H1 (cell line): ENCODE measurements at regions not wholly inside any gene's neighbourhood (a gene's known extent, or its start where the extent isn't known, plus 50 kb on each side); places are given as distances from the start of the nearest gene placed in this dataset.

Source experiments
- CBX8 ChIP-seq: fragments of 300-800, 300-1000 bp; sonication (generic); IDR thresholded peaks from 2 replicates; pipeline ENCODE4 v1.7.1; 2016; ENCODE audit warnings: low read depth, low read length, borderline replicate concordance
- CHD1 ChIP-seq: IDR thresholded peaks from 2 replicates; pipeline ENCODE4 v1.6.1; 2012; ENCODE audit warnings: low read depth, low read length, improper control_type of control experiment
- EGR1 ChIP-seq: IDR thresholded peaks from 2 replicates; pipeline ENCODE4 v1.6.1; 2011; ENCODE audit warnings: low read depth, low read length, borderline replicate concordance
- POLR2A ChIP-seq, 2 experiments: IDR thresholded peaks; 1 replicate in 1 of 2; 2 replicates in 1 of 2; pipeline ENCODE4 v1.6.1; 2011; ENCODE audit warnings: low read depth in 2 of 2, low read length in 2 of 2, mild to moderate bottlenecking in 2 of 2; ENCODE audit errors: control extremely low read depth in 1 of 2
- POLR2AphosphoS5 ChIP-seq: IDR thresholded peaks from 2 replicates; pipeline ENCODE4 v1.6.1; 2011; ENCODE audit warnings: low read depth, low read length
- ZNF274 ChIP-seq: IDR thresholded peaks from 2 replicates; pipeline ENCODE4 v1.7.0; 2012; ENCODE audit warnings: low read length, borderline replicate concordance; ENCODE audit errors: extremely low read depth
- TF ChIP-seq, protein P1 (sequence below), 3 experiments: IDR thresholded peaks; 1 replicate in 2 of 3; 2 replicates in 1 of 3; pipeline versions ENCODE4 v1.5.1 to v1.6.1; 2011; ENCODE audit warnings: low read length in 3 of 3, mild to moderate bottlenecking in 3 of 3, inconsistent platforms in 2 of 3, low read depth in 1 of 3, moderate library complexity in 1 of 3; ENCODE audit not compliant: insufficient read depth in 1 of 3; ENCODE audit errors: control extremely low read depth in 1 of 3

DNA sequence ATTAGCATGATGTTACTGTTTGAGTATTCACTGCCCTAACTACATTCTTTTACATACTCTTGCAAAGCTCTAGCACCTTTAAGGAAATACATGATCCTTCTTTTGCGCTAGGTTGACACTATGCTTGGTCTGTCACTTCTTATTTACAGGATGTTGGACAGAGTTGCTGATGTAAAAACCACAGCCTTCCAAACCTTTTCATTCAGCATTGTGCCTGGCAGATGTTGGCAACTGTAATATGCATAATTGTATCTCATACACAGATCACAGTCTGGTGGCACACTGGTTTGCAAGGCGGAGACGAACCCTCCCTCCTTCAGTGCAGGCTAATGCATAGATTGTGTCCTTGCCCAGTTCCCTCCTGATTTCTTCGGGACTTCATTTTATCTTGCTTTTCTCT is 224.1 kb downstream of the SNX19 start:
- TF ChIP-seq EGR1: no peak
- no peak for TF ChIP-seq CBX8
- TF ChIP-seq, protein P1, sequence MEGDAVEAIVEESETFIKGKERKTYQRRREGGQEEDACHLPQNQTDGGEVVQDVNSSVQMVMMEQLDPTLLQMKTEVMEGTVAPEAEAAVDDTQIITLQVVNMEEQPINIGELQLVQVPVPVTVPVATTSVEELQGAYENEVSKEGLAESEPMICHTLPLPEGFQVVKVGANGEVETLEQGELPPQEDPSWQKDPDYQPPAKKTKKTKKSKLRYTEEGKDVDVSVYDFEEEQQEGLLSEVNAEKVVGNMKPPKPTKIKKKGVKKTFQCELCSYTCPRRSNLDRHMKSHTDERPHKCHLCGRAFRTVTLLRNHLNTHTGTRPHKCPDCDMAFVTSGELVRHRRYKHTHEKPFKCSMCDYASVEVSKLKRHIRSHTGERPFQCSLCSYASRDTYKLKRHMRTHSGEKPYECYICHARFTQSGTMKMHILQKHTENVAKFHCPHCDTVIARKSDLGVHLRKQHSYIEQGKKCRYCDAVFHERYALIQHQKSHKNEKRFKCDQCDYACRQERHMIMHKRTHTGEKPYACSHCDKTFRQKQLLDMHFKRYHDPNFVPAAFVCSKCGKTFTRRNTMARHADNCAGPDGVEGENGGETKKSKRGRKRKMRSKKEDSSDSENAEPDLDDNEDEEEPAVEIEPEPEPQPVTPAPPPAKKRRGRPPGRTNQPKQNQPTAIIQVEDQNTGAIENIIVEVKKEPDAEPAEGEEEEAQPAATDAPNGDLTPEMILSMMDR (IDR thresholded peaks at IDR 0.05; ENCODE audit: control extremely low read depth in 1 of 3, insufficient read depth in 1 of 3, low read depth in 1 of 3, low read length in 3 of 3): no peak
- TF ChIP-seq POLR2A (IDR thresholded peaks at IDR 0.05; ENCODE audit: control extremely low read depth in 1 of 2, low read depth in 2 of 2, low read length in 2 of 2): no peak
- no peak for TF ChIP-seq POLR2AphosphoS5
- no peak for TF ChIP-seq ZNF274
- no peak for TF ChIP-seq CHD1
